HepG2 (cell line): ENCODE measurements at regions not wholly inside any gene's neighbourhood (a gene's known extent, or its start where the extent isn't known, plus 50 kb on each side); places are given as distances from the start of the nearest gene placed in this dataset.

Source experiments
- ATAC-seq: fragments of 200-7000 bp; cut with Tn5 transposase; 3 replicates; pipeline ENCODE4 v1.9.1; 2020; ENCODE audit warnings: mild to moderate bottlenecking, moderate library complexity
- BruUV-seq: library from RNA; stranded (reverse); fragments of 400-500 nt; replicated peaks from 2 replicates; lab custom pipeline; 2021; lab: Mats Ljungman, UMichigan
- CTCF ChIA-PET: fragments of 300-600 bp; formaldehyde crosslinking; extraction: SDS; loops from one replicate; lab custom pipeline; 2021; ENCODE audit warnings: low total read pairs, inconsistent platforms, low intra/inter-chr PET ratio; lab: Yijun Ruan, JAX
- POLR2A ChIA-PET: fragments of 350-600 bp; sonication (Branson Sonifier 250); formaldehyde crosslinking; loops from one replicate; lab custom pipeline; 2020; ENCODE audit warnings: antibody characterized with exemption, inconsistent platforms; lab: Yijun Ruan, JAX
- DNase-seq: peaks from one replicate; pipeline ENCODE4 v3.0.0-alpha.2; 2015; ENCODE audit warnings: low spot score
- FAIRE-seq: peaks from 3 replicates; lab custom pipeline; 2011; peaks lifted over from hg19 to GRCh38; lab: Jason Lieb, UNC
- H2AFZ ChIP-seq: one replicate; pipeline ENCODE4 v1.6.1; 2011; ENCODE audit warnings: low read length, inconsistent platforms
- H3K27ac ChIP-seq: fragments of 300-600 bp; 3 replicates; pipeline ENCODE4 v1.8.0; 2011; ENCODE audit warnings: mixed run types, mild to moderate bottlenecking, mixed read lengths, low read length, inconsistent platforms; ENCODE audit not compliant: insufficient read depth; ENCODE audit errors: extremely low read length
- H3K27me3 ChIP-seq, 2 experiments: fragments of 200-600 bp in 1 of 2; 2 replicates in 1 of 2; 3 replicates in 1 of 2; pipeline versions ENCODE4 v1.6.0 to v1.8.0; 2011; ENCODE audit warnings: low read length in 2 of 2, mild to moderate bottlenecking in 2 of 2, moderate library complexity in 2 of 2, inconsistent platforms in 1 of 2; ENCODE audit not compliant: insufficient read depth in 2 of 2, control insufficient read depth in 1 of 2
- H3K36me3 ChIP-seq, 2 experiments: fragments of 200-600 bp in 1 of 2; replicated peaks in 1 of 2; 2 replicates in 1 of 2; 3 replicates in 1 of 2; pipeline versions ENCODE4 v1.5.1 to v1.8.0; 2011; ENCODE audit warnings: low read length in 2 of 2, inconsistent platforms in 1 of 2; ENCODE audit not compliant: insufficient read depth in 2 of 2, control insufficient read depth in 1 of 2
- H3K4me1 ChIP-seq: 2 replicates; pipeline ENCODE4 v1.5.1; 2012; ENCODE audit warnings: low read length, inconsistent platforms; ENCODE audit not compliant: insufficient read depth
- H3K4me2 ChIP-seq: 2 replicates; pipeline ENCODE4 v1.6.0; 2011; ENCODE audit warnings: low read depth, low read length, inconsistent platforms
- H3K4me3 ChIP-seq, 3 experiments: fragments of 200-600 bp in 1 of 3; sonication (generic), shearing (Covaris generic) in 1 of 3; replicated peaks in 1 of 3; 2 replicates each; pipeline ENCODE4 v1.5.1; 2011 to 2016; ENCODE audit warnings: low read length in 3 of 3, inconsistent platforms in 2 of 3, low read depth in 2 of 3, mild to moderate bottlenecking in 2 of 3, control low read depth in 1 of 3, mixed read lengths in 1 of 3; ENCODE audit not compliant: insufficient read depth in 1 of 3
- H3K79me2 ChIP-seq: one replicate; pipeline ENCODE4 v1.6.1; 2011; ENCODE audit warnings: low read length, inconsistent platforms; ENCODE audit not compliant: insufficient read depth
- H3K9ac ChIP-seq: 2 replicates; pipeline ENCODE4 v1.6.0; 2011; ENCODE audit warnings: mild to moderate bottlenecking, low read depth, low read length, inconsistent platforms; ENCODE audit not compliant: insufficient read depth
- H3K9me3 ChIP-seq: 2 replicates; pipeline ENCODE4 v1.5.1; 2012; ENCODE audit warnings: mild to moderate bottlenecking, low read length
- H4K20me1 ChIP-seq: 2 replicates; pipeline ENCODE4 v1.6.0; 2011; ENCODE audit warnings: inconsistent platforms, mild to moderate bottlenecking, low read length, moderate library complexity; ENCODE audit not compliant: insufficient read depth
- KAT7 ChIP-seq: IDR thresholded peaks from 2 replicates; pipeline ENCODE4 v1.6.1; 2018; ENCODE audit warnings: borderline replicate concordance, missing compliant biosample characterization
- MTF1 ChIP-seq: sonication (generic); formaldehyde crosslinking; IDR thresholded peaks from 2 replicates; pipeline ENCODE4 v1.5.0; 2020; ENCODE audit warnings: missing genetic modification reagents
- TEAD3 ChIP-seq: optimal IDR thresholded peaks from 2 replicates; pipeline ENCODE3; 2016; ENCODE audit warnings: borderline replicate concordance
- ZNF160 ChIP-seq: sonication (generic); formaldehyde crosslinking; IDR thresholded peaks from 2 replicates; pipeline ENCODE4 v1.8.0; 2022; ENCODE audit warnings: mild to moderate bottlenecking, inconsistent platforms, missing genetic modification reagents
- ZNF773 ChIP-seq: sonication (generic); formaldehyde crosslinking; IDR thresholded peaks from 2 replicates; pipeline ENCODE4 v1.4.0; 2020; ENCODE audit warnings: missing genetic modification reagents, borderline replicate concordance
- ZNF792 ChIP-seq: IDR thresholded peaks from 2 replicates; pipeline ENCODE4 v1.6.1; 2016
- WGBS: methylation state at CpG from one replicate; pipeline ENCODE4 v1.1.6; 2017; ENCODE audit warnings: low lambda C conversion rate; 5-methylcytosine and 5-hydroxymethylcytosine counted together
- in situ Hi-C: cut with HindIII; loops from 2 replicates; pipeline ENCODE4 v1.10.0; 2017; ENCODE audit warnings: low pct_unique_long_range_greater_than_20kb; ENCODE audit not compliant: extremely low pct_ligation_motif_present
- intact Hi-C: fragments of 100-400 bp; cut with micrococcal nuclease; formaldehyde crosslinking; loops from one replicate; pipeline ENCODE4 v1.10.0; 2022; ENCODE audit not compliant: unreplicated experiment
- TF ChIP-seq, protein P1 (sequence below): sonication (generic); formaldehyde crosslinking; IDR thresholded peaks from 2 replicates; pipeline ENCODE4 v1.5.1; 2020; ENCODE audit warnings: mild to moderate bottlenecking, missing genetic modification reagents, borderline replicate concordance
- TF ChIP-seq, protein P2 (sequence below): IDR thresholded peaks from 2 replicates; pipeline ENCODE4 v1.4.0; 2020; ENCODE audit warnings: mild to moderate bottlenecking, missing genetic modification reagents

DNA sequence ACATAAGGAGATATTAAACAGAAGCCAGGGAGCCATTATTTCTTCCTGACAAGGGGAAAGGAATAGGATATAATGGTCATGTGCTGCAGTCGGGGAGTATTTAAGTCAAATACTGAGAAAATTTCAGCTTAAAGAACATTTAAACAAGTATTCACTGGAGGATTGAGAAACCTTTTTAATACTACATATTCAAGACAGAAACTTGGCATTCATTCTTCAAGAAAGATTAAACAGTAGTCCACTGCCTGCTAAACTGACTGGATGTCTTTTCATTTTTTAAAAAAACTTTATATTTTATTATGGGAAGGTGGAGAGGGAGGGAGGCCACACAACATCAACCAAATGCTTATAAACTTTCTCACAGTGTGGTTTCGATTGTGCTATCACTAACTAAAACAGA lies 107.4 kb upstream of the CBLB start:
- H3K27ac ChIP-seq: no peak overlapping the region
- no peaks in the 10 kb centered on the region for H3K27me3 ChIP-seq
- FAIRE-seq (no peak), ATAC-seq (no peak), DNase-seq (no peak)
- H3K36me3 ChIP-seq: no peaks in the 10 kb centered on the region
- no peak overlapping the region for H2AFZ ChIP-seq
- H3K4me2 ChIP-seq: no peak overlapping the region
- H4K20me1 ChIP-seq: no peaks in the 10 kb centered on the region
- BruUV-seq: no TSS peak
- 2% methylated on average over 2 of the region's 2 CpGs for WGBS
- peaks cover 13% of the 10 kb centered on the region for H3K9me3 ChIP-seq
- no peak overlapping the region for H3K9ac ChIP-seq
- ChIA-PET POLR2A (no interaction called here), CTCF (no interaction called here)
- intact Hi-C loops: no loop called here
- no peaks in the 10 kb centered on the region for H3K79me2 ChIP-seq
- H3K4me3 ChIP-seq: no peak overlapping the region
- no peak for TF ChIP-seq TEAD3 (CRISPR knock-in tag)
- TF ChIP-seq ZNF773 (CRISPR knock-in tag): no peak
- no peak for TF ChIP-seq MTF1
- no peak for TF ChIP-seq ZNF160 (CRISPR knock-in tag)
- TF ChIP-seq, protein P1, sequence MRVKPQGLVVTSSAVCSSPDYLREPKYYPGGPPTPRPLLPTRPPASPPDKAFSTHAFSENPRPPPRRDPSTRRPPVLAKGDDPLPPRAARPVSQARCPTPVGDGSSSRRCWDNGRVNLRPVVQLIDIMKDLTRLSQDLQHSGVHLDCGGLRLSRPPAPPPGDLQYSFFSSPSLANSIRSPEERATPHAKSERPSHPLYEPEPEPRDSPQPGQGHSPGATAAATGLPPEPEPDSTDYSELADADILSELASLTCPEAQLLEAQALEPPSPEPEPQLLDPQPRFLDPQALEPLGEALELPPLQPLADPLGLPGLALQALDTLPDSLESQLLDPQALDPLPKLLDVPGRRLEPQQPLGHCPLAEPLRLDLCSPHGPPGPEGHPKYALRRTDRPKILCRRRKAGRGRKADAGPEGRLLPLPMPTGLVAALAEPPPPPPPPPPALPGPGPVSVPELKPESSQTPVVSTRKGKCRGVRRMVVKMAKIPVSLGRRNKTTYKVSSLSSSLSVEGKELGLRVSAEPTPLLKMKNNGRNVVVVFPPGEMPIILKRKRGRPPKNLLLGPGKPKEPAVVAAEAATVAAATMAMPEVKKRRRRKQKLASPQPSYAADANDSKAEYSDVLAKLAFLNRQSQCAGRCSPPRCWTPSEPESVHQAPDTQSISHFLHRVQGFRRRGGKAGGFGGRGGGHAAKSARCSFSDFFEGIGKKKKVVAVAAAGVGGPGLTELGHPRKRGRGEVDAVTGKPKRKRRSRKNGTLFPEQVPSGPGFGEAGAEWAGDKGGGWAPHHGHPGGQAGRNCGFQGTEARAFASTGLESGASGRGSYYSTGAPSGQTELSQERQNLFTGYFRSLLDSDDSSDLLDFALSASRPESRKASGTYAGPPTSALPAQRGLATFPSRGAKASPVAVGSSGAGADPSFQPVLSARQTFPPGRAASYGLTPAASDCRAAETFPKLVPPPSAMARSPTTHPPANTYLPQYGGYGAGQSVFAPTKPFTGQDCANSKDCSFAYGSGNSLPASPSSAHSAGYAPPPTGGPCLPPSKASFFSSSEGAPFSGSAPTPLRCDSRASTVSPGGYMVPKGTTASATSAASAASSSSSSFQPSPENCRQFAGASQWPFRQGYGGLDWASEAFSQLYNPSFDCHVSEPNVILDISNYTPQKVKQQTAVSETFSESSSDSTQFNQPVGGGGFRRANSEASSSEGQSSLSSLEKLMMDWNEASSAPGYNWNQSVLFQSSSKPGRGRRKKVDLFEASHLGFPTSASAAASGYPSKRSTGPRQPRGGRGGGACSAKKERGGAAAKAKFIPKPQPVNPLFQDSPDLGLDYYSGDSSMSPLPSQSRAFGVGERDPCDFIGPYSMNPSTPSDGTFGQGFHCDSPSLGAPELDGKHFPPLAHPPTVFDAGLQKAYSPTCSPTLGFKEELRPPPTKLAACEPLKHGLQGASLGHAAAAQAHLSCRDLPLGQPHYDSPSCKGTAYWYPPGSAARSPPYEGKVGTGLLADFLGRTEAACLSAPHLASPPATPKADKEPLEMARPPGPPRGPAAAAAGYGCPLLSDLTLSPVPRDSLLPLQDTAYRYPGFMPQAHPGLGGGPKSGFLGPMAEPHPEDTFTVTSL (CRISPR knock-in tag): no peak
- no peak for TF ChIP-seq ZNF792 (CRISPR knock-in tag)
- TF ChIP-seq, protein P2, sequence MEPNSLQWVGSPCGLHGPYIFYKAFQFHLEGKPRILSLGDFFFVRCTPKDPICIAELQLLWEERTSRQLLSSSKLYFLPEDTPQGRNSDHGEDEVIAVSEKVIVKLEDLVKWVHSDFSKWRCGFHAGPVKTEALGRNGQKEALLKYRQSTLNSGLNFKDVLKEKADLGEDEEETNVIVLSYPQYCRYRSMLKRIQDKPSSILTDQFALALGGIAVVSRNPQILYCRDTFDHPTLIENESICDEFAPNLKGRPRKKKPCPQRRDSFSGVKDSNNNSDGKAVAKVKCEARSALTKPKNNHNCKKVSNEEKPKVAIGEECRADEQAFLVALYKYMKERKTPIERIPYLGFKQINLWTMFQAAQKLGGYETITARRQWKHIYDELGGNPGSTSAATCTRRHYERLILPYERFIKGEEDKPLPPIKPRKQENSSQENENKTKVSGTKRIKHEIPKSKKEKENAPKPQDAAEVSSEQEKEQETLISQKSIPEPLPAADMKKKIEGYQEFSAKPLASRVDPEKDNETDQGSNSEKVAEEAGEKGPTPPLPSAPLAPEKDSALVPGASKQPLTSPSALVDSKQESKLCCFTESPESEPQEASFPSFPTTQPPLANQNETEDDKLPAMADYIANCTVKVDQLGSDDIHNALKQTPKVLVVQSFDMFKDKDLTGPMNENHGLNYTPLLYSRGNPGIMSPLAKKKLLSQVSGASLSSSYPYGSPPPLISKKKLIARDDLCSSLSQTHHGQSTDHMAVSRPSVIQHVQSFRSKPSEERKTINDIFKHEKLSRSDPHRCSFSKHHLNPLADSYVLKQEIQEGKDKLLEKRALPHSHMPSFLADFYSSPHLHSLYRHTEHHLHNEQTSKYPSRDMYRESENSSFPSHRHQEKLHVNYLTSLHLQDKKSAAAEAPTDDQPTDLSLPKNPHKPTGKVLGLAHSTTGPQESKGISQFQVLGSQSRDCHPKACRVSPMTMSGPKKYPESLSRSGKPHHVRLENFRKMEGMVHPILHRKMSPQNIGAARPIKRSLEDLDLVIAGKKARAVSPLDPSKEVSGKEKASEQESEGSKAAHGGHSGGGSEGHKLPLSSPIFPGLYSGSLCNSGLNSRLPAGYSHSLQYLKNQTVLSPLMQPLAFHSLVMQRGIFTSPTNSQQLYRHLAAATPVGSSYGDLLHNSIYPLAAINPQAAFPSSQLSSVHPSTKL (CRISPR knock-in tag): no peak
- no peak for TF ChIP-seq KAT7 (CRISPR knock-in tag)
- H3K4me1 ChIP-seq: no peaks in the 10 kb centered on the region
- in situ Hi-C loops: no loop called here
